ENCODE measurements at regions not wholly inside any gene's neighbourhood (a gene's known extent, or its start where the extent isn't known, plus 50 kb on each side); places are given as distances from the start of the nearest gene placed in this dataset.

DNA sequence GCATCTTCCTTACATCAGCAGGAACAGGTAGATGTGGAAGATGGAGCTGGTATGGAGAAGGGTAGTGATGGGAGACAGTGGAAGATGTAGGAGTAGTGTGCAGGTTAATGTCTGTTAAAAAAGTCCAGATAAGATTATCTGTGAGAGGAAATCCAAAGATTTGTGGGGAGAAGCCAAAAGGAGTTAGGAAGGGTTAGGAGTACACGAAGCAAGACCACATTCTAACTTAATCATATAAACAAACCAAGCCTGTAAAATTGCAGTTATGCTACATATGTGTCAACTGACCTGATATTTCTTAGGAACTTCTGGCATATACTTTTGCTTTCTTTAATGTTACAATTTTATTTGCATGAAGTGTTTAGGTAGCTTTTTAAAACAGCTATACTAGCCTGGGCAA is 142.1 kb upstream of the DMRT1 start:
- no peak overlapping the region for H3K56ac ChIP-seq (replicated peaks; ENCODE audit: insufficient read length, low read depth, low read length)
- no peak overlapping the region for H2BK12ac ChIP-seq (ENCODE audit: low read depth, low read length)
- TF ChIP-seq GABPA (IDR thresholded peaks at IDR 0.05; ENCODE audit: borderline replicate concordance, insufficient read depth, low read length): no peak
- TF ChIP-seq PHF8 (conservative IDR thresholded peaks at IDR 0.05; ENCODE audit: low read depth, low read length): no peak
- TF ChIP-seq SP2 (IDR thresholded peaks at IDR 0.05; ENCODE audit: low read length): no peak
- TF ChIP-seq EP300 (IDR thresholded peaks at IDR 0.05; ENCODE audit: borderline replicate concordance in 1 of 2, low read depth in 2 of 2, low read length in 2 of 2): no peak
- TF ChIP-seq JUND (IDR thresholded peaks at IDR 0.05; ENCODE audit: low read length): no peak
- TF ChIP-seq JUN (IDR thresholded peaks at IDR 0.05; ENCODE audit: low read depth, low read length): no peak
- TF ChIP-seq, protein P1, sequence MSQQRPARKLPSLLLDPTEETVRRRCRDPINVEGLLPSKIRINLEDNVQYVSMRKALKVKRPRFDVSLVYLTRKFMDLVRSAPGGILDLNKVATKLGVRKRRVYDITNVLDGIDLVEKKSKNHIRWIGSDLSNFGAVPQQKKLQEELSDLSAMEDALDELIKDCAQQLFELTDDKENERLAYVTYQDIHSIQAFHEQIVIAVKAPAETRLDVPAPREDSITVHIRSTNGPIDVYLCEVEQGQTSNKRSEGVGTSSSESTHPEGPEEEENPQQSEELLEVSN (IDR thresholded peaks at IDR 0.05): no peak
- no peaks in the 10 kb centered on the region for H3K79me2 ChIP-seq (ENCODE audit: control insufficient read depth in 1 of 2, insufficient read depth in 2 of 2, low read length in 2 of 2)
- H3K4me3 ChIP-seq (ENCODE audit: extremely low read depth in 1 of 4, insufficient read depth in 2 of 4, low read depth in 3 of 4, low read length in 4 of 4): no peak overlapping the region
- H3K23me2 ChIP-seq (ENCODE audit: low read depth, low read length): no peaks in the 10 kb centered on the region
- no peak overlapping the region for H4K5ac ChIP-seq (ENCODE audit: insufficient read length, low read depth, low read length)
- no peak overlapping the region for H2BK120ac ChIP-seq (replicated peaks; ENCODE audit: low read depth, low read length)
- H3K27me3 ChIP-seq (replicated peaks in 1 of 4; ENCODE audit: control insufficient read depth in 3 of 4, extremely low read depth in 1 of 4, insufficient read depth in 3 of 4, low read length in 3 of 4): no peaks in the 10 kb centered on the region
- H2BK15ac ChIP-seq (ENCODE audit: low read length): no peak overlapping the region
- no peak overlapping the region for H3K14ac ChIP-seq (ENCODE audit: insufficient read length)
- H4K91ac ChIP-seq (replicated peaks; ENCODE audit: insufficient read length, low read length): no peak overlapping the region
- H3K27ac ChIP-seq (ENCODE audit: low read depth, low read length): no peak overlapping the region
- H3K9ac ChIP-seq (replicated peaks in 1 of 4; ENCODE audit: extremely low read depth in 1 of 4, low read depth in 3 of 4, low read length in 3 of 4): no peak overlapping the region
- FAIRE-seq (no peak), DNase-seq (ENCODE audit: low read depth in 1 of 2, low spot score in 2 of 2) (no peak)
- H3K4me1 ChIP-seq (replicated peaks in 1 of 4; ENCODE audit: control insufficient read depth in 3 of 4, insufficient read depth in 4 of 4, low read length in 3 of 4): peaks cover 0 to 9% (median 3%) of the 10 kb centered on the region in 4 experiments; a peak in 4 of 7 replicates
- 82% methylated on average over 1 of the region's 1 CpG; no CpG with 5 or more reads in 1 of the 2 experiments for WGBS, 2 experiments (ENCODE audit: extremely low coverage in 1 of 2, insufficient coverage in 1 of 2, insufficient read length in 1 of 2, insufficient replicate concordance in 2 of 2, low coverage in 1 of 2, low lambda C conversion rate in 2 of 2, missing lambda C conversion rate in 1 of 2)
- ChIA-PET CTCF (ENCODE audit: partially characterized antibody) (interaction anchor here (0.8 to 1.6 kb wide), 2 partner anchors 9 to 15 kb away, joined by 4 read pairs; no protein-coding TSS in a partner anchor), POLR2A (ENCODE audit: partially characterized antibody) (interaction anchor here (0.7 kb wide), 1 partner anchor 15 kb away, joined by 3 read pairs; no protein-coding TSS in a partner anchor)
- no peaks in the 10 kb centered on the region for H3K9me3 ChIP-seq (ENCODE audit: insufficient read depth in 2 of 2, low read depth in 1 of 2, low read length in 1 of 2)
- H3K4ac ChIP-seq (replicated peaks; ENCODE audit: insufficient read length, low read depth, low read length): no peak overlapping the region
- H2BK5ac ChIP-seq (ENCODE audit: low read depth, low read length): no peak overlapping the region
- no peak overlapping the region for H3K4me2 ChIP-seq (ENCODE audit: insufficient read depth in 1 of 2, low read depth in 2 of 2, low read length in 2 of 2)
- H3K23ac ChIP-seq (ENCODE audit: insufficient read length): no peak overlapping the region
- no peaks in the 10 kb centered on the region for H3K79me1 ChIP-seq (ENCODE audit: low read depth, low read length)
- H3K36me3 ChIP-seq (ENCODE audit: control insufficient read depth in 2 of 4, insufficient read depth in 4 of 4, low read length in 3 of 4): no peaks in the 10 kb centered on the region
- H4K8ac ChIP-seq (ENCODE audit: extremely low read depth, insufficient read depth, low read length): no peak overlapping the region
- no peaks in the 10 kb centered on the region for H4K20me1 ChIP-seq (replicated peaks in 1 of 2; ENCODE audit: control insufficient read depth in 1 of 2, insufficient read depth in 2 of 2, low read length in 2 of 2)
- no peak overlapping the region for H2AK5ac ChIP-seq (ENCODE audit: low read depth, low read length)
- no peak overlapping the region for H3K18ac ChIP-seq (ENCODE audit: extremely low read depth, low read length)
- H2AFZ ChIP-seq (ENCODE audit: low read length): no peak overlapping the region
- H2BK20ac ChIP-seq (ENCODE audit: low read length): no peak overlapping the region

Data from H1 (cell line).